ENCODE measurements at regions not wholly inside any gene's neighbourhood (a gene's known extent, or its start where the extent isn't known, plus 50 kb on each side); places are given as distances from the start of the nearest gene placed in this dataset.

GRCh38 chr14:98037831-98038230 lies 1234.2 kb downstream of the BCL11B start:
- no peak for TF ChIP-seq TAF1 (IDR thresholded peaks at IDR 0.05; ENCODE audit: low read depth, low read length)
- no peak for TF ChIP-seq POLR2A (IDR thresholded peaks at IDR 0.05; ENCODE audit: low read depth, low read length)
- TF ChIP-seq SPI1 (IDR thresholded peaks at IDR 0.05; ENCODE audit: low read depth, low read length), result no peak
- TF ChIP-seq POLR2AphosphoS5 (IDR thresholded peaks at IDR 0.05; ENCODE audit: low read depth, low read length), result no peak

Data from GM12891 (cell line).